NCI-H187 treated with DMSO at 0.1 percent for 48 hours (cell line): ENCODE measurements at regions not wholly inside any gene's neighbourhood (a gene's known extent, or its start where the extent isn't known, plus 50 kb on each side); places are given as distances from the start of the nearest gene placed in this dataset.
"Not testable (repeated sequence)": the region's sequence is repeated elsewhere in the genome, so short reads cannot be mapped to it uniquely, and the experiment has no call there.

Experiments used
- DNase-seq: peaks from one replicate; lab custom pipeline; 2025; lab: John Stamatoyannopoulos, UW

DNA sequence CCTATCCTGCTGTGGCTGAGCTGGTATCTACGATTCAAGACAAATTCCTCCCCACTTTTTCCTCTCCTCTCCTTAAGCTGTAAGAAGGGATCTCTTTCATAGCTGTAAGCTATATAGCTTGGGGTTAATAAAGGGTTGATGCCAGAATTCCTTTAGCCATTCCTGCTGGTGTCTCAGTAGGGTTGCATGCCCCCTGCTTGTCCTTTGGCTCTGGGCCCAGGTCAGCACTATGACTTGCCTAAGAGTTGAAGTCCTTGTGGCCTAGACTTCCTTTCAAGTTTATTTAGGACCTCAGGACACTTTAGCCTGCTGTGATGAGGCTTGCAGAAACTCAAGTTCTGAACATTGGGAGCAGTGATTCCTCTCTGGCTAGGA, 270.0 kb downstream of the AMY1C start:
- no peak for DNase-seq

DNA sequence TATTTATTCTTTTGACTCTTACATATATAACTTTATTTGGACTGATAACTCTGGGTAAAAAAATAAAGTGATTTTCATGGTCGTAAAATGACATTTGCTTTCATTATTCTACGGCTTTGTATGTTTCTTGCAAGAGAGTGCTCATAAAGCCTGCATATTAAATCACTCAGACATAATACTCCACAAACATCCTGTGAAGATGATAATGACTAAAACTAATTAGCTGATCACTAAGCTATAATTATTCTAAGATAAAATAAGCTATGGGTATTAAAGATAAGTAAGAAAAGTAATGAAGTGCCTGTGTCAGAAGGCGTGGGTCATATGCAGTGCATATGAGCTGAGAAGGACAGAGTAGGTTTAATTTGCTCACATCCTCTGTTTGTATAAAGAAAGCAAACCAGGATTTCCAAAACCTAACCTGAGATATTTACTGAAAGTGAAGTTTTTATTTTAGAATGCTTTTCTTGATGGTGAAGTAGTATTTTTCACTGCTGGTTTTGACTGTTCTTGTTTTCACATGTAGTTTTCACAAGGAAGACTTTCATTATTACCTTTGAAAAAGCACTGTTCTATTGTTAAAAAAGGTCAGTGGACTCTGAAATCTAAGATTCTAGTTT, 278.8 kb downstream of the AMY1C start:
- no peak for DNase-seq

DNA sequence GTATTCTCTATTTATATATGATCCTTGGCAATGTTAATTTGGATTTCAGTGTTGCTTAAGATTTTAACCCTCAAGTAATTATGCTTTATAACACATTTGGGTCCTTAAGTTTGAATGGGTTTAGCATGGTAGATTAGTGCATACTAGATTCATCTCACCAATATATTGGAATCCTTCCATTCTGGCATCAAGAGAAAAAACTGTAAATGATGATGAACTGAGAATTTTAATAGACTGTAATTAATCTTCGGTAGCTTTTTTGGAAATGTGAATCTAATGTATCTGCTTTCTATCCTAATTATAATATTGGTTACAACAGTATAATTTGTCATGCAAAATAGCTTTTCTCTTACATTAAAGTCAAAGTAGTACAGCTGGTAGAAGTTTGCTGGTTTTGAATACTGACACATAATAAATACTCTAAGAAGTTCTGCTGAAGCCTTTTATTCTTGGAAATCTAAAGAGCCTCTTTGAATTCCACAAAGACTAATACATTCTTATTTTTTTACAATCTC, 279.8 kb downstream of the AMY1C start:
- no peak for DNase-seq

DNA sequence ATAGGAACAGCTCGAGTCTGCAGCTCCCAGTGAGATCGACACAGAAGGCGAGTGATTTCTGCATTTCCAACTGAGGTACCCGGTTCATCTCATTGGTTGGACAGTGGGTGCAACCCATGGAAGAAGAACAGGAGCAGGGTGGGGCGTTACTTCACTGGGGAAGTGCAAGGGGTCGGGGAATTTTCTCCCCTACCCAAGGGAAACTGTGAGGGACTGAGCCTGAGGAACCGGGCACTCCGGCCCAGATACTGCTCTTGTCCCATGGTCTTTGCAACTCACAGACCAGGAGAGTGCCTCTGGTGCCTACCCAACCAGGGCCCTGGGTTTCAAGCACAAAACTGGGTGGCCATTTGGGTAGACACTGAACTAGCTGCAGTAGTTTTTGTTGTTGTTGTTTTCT, 307.1 kb downstream of the AMY1C start:
- DNase-seq = no peak

DNA sequence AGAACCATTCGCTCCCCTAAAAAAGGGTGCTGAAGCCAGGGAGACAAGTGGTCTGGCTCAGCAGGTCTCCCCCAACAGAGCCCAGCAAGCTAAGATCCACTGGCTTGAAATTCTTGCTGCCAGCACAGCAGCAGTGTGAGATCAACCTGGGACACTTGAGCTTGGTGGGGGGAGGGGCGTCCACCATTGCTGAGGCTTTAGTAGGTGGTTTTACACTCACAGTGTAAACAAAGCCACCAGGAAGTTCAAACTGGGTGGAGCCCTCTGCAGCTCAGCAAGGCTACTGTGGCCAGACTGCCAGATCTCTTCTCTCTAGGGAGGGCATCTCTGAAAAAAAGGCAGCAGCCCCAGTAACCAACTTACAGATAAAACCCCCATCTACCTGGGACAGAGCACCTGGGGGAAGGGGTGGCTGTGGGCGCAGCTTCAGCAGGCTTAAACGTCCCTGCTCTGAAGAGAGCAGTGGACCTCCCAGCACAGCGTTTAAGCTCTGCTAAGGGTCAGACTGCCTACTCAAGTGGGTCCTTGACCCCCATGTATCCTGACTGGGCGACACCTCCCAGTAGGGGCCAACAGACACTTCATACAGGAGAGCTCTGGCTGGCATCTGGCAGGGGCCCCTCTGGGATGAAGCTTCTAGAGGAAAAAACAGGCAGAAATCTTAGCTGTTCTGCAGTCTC, 307.7 kb downstream of the AMY1C start:
- not testable (repeated sequence) for DNase-seq

DNA sequence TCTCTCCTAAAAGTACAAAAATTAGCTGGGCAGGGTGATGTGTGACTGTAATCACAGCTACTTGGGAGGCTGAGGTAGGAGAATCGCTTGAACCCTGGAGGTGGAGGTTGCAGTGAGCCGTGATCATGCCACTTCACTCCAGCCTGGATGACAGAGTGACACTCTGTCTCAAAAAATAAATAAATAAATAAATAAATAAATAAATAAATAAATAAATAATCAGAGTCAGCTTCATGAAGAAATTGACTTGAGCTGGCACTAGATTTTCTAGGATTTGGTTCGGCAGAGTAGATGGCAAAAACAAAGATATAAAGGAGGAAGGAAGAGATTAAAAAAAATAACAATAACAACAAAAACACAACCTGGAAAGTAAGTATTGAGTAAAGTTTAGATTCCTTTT, 311.9 kb downstream of the AMY1C start:
- not testable (repeated sequence) for DNase-seq

DNA sequence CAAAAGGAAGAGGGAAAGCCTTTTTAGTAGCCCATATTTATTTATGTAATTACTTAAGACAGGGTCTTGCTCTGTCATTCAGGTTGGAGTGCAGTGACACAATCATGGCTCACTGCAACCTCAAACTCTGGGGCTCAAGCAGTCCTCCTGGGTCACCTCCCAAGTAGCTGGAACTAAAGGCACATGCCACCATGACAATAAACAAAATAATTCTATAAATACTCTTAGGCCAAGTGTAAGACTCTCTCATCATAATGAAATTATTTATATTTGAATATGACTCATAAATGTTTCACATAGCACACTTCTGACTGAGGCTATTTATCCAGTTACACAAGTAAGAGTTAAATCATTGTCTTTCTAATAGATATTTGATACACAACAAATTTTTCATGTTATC, 314.7 kb downstream of the AMY1C start:
- no peak for DNase-seq

DNA sequence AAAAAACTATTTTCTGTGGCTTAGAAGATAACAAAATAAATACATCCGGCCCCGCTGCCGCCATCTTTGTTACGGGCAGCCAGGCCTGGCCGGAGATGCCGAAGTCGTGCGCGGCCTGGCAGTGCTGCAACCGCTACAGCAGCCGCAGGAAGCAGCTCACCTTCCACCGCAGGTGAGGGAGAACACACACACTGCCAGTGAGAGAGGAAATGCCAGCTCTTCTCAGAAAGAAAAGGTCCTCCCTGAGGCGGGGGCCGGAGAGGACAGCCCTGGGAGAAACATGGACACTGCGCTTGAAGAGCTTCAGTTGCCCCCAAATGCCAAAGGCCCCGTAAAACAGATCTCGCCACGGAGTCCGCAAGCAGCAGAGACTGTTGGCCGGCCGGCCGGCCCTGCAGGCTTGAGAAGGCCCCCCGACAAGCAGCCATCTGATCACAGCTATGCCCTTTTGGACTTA, 323.2 kb downstream of the AMY1C start:
- DNase-seq = no peak

DNA sequence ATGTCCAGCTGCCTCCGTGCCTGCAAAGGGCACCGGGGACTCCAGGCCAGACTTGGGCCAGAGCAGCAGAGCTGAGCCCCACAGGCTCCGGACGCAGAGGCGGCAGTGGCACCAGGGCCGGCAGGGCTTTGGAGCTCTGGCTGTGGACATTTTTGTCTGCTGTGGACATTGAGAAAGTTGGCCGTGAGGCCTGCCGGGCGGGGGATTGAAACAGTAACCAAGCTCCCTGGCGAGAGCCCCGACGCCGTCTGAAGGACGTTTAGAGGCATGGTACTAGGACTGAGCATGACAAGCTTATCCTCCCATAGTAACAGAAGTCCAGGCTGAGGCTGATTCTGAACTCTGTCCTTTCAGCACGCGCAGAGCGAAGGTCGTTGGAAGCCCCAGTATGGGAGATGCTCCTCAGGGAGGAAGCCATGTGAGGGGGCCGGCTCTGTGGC, 323.8 kb downstream of the AMY1C start:
- no peak for DNase-seq

DNA sequence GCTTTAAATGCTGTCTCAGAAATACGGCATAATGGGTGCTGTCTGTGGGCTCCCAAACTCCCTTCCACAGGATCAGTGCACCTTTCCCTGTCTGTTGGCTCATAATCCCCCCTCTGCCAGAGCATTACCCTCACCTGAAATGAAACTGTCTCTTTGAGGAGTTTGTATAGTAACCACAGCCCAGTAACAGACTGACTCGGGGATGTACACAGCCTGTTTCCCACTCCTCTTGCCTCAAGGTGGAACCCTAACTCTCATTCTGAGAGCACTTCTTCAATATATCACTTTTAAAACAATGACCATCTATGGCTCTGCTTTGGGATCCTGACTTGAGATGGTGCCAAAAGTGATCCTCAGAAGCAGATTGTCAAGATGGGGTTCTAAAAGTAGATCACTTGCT, 332.5 kb downstream of the AMY1C start:
- DNase-seq = no peak

DNA sequence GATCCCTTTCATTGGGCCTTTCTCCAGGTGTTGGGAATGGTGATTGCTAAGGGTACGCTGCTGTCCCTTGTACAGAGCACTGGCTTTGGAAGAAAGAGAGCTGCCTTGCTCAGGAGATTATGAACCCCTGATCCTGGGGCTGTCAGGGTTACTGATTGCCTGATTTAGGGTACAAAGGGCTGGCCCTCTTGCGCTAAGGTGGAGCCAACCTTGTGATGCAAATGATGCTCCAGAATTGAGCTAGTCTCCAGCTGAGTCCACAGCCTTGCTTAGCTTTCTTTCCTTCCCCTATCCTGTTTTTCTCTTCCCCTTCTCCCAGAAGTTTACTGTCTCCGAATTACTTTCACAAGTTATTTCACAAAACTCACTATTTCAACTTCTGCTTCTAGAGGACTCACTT, 334.7 kb downstream of the AMY1C start:
- no peak for DNase-seq

DNA sequence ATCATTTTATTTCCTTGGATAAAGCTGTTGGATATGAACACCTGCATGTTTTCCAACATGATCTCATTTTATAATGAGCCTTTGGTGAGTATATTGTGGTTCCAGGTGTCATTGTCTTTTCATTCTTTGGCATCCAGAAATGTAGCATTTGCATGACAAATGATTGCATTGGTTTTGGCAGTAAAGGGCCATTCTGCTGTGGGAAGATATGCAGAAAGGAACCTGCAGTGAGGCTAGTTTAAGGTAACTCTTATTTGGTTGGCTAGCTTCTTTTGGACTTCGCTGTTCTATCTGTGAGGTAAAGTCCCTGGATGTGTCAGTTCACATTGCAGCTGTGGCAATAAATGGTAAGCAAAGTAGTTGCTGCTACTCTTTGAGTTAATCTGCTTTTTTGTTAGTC, 343.0 kb downstream of the AMY1C start:
- no peak for DNase-seq

DNA sequence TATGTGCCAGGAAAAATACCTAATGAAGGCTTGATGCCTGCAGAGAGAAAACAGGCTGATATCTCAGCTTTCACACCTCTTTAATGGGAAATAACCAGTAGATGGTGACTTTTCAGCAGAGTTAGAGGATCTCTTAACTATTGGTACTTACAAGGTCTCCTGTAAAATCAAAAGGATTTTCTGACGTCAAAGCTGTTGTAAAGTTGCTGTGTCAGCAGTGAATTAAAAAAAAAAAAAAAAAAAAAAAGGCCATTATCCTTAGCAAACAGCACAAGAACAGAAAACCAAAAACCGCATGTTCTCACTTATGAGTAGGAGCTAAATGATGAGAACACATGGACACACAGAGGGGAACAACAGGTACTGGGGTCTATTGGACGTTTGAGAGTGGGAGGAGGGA, 349.1 kb downstream of the AMY1C start:
- DNase-seq = no peak

DNA sequence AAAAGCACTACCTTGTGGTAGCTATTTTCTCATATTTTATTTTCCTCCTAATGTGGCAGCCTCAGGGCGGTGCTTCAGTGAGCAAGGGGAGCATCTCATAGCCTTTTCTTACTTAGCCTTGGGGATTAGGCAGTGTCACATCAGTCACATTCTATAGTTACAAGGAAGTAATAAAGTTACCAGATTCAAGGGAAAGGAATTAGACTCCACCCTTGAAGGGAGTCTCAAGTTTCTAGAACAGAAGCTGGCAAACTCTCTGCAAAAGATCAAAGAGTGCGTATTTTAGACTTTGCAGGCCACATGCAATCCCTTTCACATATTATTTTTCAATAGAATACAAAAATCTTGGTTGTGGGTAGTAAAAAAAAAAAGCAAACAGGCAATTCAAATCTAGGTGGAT, 350.4 kb downstream of the AMY1C start:
- DNase-seq = no peak

DNA sequence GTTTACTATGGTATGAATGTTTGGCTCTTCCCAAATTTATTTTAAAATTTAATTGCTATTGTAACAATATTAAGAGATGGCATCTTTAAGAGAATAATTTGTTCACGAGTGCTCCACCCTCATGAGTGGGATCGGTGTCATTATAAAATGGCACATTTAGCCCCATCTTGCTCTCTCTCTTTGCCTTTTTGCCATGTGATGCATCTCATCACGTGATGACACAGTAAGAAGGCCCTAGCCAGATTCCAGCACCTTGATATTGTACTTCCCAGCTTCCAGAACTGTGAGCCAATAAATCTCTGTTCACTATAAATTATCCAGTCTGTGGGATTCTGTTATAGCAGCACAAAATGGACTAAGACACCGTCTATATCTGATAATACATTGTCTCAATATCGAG, 355.8 kb downstream of the AMY1C start:
- DNase-seq = no peak

DNA sequence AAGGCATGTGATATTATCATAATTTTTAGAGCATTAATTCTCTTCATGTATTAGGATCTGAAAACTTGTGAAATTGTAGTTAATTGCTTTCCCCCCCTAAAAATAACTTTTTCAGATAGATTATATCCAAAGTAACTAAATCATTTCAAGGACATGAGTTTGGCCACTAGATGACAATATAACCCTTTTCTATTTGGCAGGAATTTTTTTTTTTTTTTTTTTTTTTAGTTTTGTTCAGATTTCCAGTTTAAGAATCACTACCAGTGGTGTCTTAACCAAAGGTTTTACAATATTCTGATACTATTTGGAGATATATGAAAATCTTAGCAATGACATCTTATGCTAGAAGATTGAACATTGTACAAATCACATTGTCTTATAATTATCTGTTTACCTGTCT, 370.8 kb downstream of the AMY1C start:
- DNase-seq = no peak

DNA sequence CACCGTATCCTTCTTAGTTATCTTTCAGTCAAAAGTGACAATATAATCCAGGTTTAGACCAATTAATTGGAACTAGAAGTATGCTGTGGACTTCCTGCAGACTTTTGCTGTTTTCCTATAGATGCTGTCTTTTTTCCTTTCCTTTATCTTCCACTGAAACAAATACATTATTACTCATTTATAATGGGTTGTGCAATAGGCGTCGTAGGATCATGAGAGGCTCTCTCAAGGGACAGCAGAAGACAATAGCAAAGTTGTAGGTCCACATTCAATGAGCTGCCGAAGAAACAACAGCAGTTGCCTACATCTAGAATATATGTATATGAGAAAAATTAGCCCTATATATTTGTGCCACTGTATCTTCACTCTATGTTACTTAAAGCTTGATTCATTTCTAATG, 371.6 kb downstream of the AMY1C start:
- DNase-seq = no peak

DNA sequence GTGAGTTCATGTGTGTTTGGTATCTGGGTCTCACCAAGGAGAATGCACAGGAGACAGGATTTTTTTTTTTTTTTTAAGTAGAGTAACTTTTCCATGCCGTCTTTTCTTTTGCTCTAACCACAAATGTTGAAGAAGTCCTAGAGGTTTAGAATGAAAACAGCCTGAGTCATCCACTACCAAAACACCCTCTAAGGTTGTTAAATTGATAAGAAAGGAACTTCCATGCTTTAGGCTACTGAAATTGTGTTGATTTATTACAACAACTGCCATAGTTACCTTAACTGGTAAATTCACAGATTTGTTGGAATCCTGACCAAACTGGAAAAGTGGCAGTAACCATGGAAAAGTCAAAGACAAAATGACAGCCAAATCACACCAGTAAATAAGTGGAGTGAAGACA, 375.6 kb downstream of the AMY1C start:
- DNase-seq = no peak

DNA sequence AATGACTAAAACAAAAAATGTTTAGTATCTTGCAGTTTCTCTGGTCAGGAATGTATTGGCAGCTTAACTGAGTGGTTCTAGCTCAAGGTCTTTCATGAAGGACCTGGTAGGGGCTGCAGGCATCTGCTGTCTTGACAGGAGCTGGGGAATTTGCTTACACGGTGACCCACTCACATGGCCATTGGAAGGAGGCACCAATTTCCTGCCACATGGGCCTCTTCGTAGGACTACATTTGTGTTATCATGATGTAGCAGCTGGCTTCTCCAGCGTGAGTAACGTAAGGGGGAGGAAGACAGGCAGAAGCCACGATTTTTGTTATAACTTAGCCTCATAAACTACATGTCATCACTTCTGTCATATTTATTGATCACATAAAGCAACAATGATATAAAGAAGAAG, 376.3 kb downstream of the AMY1C start:
- no peak for DNase-seq

DNA sequence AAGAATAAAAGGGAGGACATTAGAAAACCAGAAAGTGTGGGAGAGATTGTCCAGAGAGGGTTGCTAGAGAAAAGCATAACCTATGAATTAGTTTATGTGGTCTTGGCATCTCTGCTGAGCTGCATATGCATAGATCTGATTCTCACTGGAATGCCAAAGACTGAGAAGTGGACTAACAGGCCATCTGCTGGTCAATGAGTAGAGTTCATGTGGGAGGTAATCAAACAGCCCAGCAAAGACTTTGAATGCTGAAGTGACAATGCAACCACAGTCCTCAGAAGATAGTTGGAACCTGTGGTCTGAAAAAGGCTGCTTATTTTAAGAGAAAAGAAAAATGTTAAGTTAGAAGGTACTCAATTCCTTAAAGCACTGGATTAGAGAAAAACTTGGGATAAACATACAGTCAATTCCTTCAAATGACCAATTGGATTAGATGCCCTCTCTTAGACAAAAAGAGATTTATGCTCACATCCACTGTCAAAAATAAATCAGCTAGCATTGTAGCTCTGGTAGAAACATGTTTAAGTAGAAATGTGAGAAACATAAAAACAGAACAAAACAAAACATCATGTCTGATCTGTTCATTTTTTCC, 382.8 kb downstream of the AMY1C start:
- DNase-seq = no peak

DNA sequence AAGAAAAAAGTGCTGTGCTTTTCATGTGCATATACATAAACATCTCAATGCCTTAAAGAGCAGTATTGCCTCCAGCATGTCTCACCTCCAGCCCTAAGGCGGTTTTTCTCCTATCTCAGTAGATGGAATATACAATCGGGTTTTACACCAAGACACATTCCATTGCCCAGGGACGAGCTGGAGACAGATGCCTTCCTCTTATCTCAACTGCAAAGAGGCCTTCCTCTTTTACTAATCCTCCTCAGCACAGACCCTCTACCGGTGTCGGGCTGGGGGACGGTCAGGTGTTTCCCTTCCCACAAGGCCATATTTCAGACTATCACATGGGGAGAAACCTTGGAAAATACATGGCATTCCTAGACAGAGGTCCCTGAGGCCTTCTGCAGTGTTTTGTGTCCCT, 385.3 kb downstream of the AMY1C start:
- not testable (repeated sequence) for DNase-seq

DNA sequence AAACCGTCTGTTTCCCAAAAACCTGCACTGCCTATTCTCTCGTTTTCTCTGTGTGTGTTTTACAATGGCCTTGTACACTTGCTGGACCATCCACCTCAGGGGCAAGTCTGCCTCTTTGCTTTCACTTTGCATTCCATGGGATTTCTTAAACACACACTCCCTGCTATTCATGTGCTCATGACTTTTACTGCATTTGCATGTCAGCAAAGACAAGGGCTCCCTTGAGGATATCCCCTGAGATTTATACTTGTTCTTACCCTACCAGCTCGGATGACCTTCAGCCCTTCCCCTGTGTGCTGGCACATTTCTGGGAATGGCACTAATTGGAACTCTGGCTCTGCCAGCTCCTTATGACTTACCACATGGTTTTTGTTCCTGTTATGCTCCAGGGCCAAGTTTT, 386.9 kb downstream of the AMY1C start:
- no peak for DNase-seq

DNA sequence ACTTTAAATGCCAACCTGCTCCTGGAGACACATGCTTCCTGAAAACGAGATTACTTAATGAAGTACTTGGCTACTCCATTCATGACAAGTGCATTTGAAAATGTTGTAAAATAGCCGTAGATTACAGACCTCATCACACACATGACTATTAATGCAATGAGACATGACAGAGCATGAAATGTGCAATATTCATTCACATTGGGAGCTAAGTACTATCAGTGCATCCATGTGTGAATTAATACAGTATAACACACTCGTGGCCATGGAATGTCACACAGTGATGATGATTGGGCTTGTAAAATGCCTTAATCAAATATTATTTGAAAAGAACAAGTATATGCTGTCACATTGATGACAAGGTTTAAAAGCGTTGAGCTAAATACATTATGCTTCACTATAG, 407.0 kb downstream of the AMY1C start:
- DNase-seq = no peak
